ENCODE measurements at regions not wholly inside any gene's neighbourhood (a gene's known extent, or its start where the extent isn't known, plus 50 kb on each side); places are given as distances from the start of the nearest gene placed in this dataset.
"Not testable (repeated sequence)": the region's sequence is repeated elsewhere in the genome, so short reads cannot be mapped to it uniquely, and the experiment has no call there.

GRCh38 chr2:43068631-43069517 lies 157.5 kb downstream of the ZFP36L2 start:
- no peak for DNase-seq

- no peak for DNase-seq
These were observed 158.3 kb downstream of the ZFP36L2 start for GRCh38 chr2:43068041-43068533.

- no peak for DNase-seq
These were observed 159.0 kb downstream of the ZFP36L2 start for GRCh38 chr2:43067254-43068040.

GRCh38 chr2:43066541-43067253 lies 159.7 kb downstream of the ZFP36L2 start:
- DNase-seq: not testable (repeated sequence)

GRCh38 chr2:43065871-43066270 lies 160.5 kb downstream of the ZFP36L2 start:
- no peak for DNase-seq

GRCh38 chr2:43065036-43065435 lies 161.4 kb downstream of the ZFP36L2 start:
- no peak for DNase-seq

GRCh38 chr2:43063096-43063495 lies 163.3 kb downstream of the ZFP36L2 start:
- DNase-seq: not testable (repeated sequence)

- no peak for DNase-seq
These were observed 164.3 kb downstream of the ZFP36L2 start for GRCh38 chr2:43062058-43062457.

GRCh38 chr2:43060390-43061016 lies 165.9 kb downstream of the ZFP36L2 start:
- no peak for DNase-seq

GRCh38 chr2:43059183-43059897 lies 167.1 kb downstream of the ZFP36L2 start:
- peak; percentile 21 to 71 for DNase-seq

GRCh38 chr2:43058726-43059110 lies 167.7 kb downstream of the ZFP36L2 start:
- no peak for DNase-seq

- no peak for DNase-seq
These were observed 168.4 kb downstream of the ZFP36L2 start for GRCh38 chr2:43057742-43058725.

GRCh38 chr2:43057026-43057741 lies 169.2 kb downstream of the ZFP36L2 start:
- DNase-seq: no peak

GRCh38 chr2:43055985-43056384 lies 170.4 kb downstream of the ZFP36L2 start:
- no peak for DNase-seq

- DNase-seq: no peak
These were observed 171.1 kb downstream of the ZFP36L2 start for GRCh38 chr2:43055086-43055912.

GRCh38 chr2:43054367-43054766 lies 172.0 kb downstream of the ZFP36L2 start:
- no peak for DNase-seq

GRCh38 chr2:43052944-43053306 lies 173.5 kb downstream of the ZFP36L2 start:
- no peak for DNase-seq

- DNase-seq: no peak
These were observed 174.0 kb downstream of the ZFP36L2 start for GRCh38 chr2:43052204-43052943.
